NCI-H446 (cell line): ENCODE measurements at regions not wholly inside any gene's neighbourhood (a gene's known extent, or its start where the extent isn't known, plus 50 kb on each side); places are given as distances from the start of the nearest gene placed in this dataset.

Experiments used
- DNase-seq, 2 experiments: peaks; one replicate each; lab custom pipeline; 2025; lab: John Stamatoyannopoulos, UW

DNA sequence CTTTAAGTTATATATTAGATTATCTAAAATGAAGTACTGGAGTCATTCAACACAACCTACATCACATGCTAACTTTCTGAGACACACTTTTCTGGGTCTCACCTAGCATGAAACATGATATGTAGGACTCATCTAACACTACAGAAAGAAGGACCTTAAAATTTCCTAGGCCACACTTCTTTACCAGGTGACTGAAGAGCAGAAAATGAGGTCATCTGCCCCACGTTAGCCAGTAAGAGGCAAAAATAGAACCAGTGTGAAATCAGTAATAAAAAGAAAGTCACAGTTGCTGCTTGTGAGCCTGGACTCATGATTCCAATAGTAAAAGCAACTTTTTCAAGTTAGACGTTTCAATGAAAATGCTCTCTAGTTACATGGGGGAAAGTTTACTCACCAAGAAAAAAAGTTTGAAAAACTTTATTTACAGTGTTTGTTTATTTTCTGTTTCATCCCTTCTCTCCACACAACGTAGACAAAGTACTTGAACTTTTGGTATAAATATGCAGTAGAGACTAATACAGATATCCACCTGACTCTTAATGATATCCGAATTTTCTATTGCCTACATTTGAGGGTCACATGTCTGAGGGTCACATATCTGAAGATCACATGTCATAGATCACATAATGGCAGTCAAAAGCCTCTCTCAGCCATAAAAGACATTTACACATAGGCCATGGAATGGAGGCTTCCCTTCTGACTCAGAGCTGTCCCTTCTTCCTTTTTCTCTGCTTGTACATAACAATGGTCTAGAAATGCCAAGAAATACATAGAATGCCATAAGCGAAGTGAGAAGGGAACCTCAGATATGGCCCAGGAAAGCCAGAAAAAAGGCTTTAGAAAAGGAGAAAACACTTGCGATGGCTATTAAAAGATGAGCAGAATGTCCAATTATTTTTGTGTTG, 362.9 kb downstream of the ZEB2 start:
- DNase-seq = no peak

DNA sequence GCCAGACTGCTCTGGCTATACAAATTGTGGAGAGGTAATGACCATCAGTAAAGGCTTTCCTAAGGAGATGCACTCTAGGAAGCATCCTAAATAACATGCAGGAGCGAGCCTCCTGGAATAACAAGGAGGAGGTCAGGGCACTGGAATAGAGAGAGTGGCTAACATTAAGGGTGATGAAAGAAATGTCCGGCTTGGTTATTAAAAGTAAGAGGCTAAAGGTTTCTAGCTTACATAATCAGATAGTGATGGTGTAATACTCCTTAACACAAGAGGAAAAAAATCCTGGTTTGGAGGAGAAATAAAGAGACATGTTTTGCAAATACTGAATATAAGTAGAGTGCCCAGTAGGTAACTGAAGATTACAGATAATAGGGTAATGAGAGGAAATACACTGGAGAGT, 365.7 kb downstream of the ZEB2 start:
- DNase-seq = no peak

DNA sequence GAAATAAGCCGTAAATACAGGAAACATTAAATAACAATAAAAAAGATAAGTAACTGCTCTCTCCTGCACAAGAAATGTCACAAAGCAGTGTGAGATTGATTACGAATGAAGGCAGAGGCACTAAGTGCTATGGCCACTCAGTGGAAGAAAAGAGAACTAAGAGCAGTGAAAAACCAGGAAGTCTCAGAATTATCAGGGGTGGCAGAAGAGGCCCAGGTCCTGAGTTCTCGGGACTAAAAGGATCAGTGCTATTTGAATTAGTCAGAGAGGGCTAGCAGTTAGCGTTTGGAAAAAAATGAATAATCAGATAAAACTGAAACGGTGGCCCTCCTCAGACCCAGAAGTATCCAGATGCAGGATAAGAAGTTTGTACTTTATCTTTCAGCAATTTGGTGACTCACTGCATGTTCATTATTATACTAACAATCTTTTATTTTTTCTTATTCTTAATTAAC, 367.1 kb downstream of the ZEB2 start:
- no peak for DNase-seq

DNA sequence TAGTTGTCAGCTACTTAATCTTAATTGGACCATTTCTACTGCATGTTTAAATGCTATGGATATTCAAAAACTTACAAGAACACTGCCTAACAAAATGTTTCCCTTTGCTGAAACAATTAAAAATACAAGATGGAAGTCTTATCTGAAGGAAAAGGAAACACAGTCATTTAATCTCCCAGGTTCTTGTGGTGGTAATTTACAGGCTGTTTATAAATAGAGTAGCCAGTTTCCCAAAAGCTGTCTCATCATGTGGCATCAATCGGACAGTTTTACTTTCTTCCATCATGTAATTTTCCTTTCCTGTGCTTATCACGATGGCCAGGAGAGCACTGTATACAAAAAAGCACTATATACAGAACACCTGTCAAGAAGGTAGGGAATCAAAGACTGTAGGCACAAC, 368.1 kb downstream of the ZEB2 start:
- DNase-seq = no peak

DNA sequence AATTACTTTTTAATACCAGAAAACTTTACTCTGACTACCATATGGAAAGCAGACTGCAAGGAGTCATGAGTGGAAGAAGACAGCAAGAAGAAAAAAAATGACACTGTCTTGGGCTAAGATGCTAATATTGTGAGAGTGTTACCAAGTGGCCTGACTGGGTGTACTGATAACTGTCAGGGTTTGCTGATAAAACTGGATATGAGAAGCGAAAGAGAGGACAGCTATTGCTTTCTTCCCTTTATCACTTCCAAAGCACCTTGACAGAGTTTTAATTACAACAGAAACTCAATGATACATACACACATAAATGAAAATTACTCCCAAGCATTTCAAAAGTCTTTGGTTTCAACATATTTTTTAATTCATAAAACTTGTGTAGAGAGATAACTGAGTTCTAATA, 368.5 kb downstream of the ZEB2 start:
- no peak for DNase-seq

DNA sequence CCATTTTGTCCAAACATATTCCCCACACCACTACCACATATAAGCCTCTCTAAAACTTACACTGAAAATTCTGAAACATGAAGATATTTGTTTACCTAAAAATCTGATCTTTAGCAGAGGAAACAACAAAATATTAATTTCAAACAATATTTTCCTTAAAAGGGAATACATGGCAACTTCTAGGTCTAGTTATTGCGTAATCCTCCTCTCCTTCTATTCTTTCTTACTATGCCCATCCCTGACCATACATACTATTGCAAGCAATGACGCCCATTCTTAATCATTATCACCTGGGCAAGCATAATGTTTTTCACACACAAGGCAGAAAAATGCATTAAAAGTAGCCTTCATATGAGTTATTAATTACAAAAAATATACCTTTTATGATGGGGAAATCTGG, 372.6 kb downstream of the ZEB2 start:
- no peak for DNase-seq

DNA sequence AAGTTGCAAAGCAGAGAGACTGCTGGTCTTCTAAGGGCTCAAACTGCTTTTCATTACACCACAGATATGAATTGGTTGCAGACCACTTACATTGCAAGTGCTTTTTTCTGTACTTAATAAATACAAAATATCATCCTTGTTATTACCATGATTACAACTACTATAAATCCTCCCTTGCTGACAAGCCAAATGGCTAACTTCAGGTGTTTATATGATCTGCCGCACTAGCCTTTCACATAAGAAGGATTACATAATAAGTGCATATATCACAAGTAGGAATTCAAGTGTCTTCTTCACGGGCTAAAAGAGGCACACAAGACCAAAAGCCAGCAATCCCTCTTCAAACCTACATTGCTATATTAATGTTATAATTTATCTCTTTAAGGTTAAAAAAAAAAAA, 373.0 kb downstream of the ZEB2 start:
- no peak for DNase-seq

DNA sequence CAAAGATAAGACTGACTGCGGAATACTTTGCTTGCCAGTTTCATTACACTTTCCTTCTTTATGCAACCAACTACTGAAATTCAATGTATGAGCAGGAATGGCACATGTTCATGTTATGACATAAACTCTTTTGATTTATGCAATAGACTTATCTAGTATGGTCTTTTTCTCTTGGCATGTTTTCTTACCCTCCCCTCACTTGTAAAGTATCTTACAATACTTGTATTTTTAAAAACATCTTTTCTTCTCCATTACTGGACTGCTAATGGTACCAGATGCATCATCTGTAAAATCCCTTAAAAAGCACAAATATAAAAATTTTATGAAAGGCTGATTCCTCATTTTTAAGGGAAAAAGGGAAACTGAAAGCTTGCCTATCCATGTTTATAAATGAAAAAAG, 373.8 kb downstream of the ZEB2 start:
- no peak for DNase-seq

DNA sequence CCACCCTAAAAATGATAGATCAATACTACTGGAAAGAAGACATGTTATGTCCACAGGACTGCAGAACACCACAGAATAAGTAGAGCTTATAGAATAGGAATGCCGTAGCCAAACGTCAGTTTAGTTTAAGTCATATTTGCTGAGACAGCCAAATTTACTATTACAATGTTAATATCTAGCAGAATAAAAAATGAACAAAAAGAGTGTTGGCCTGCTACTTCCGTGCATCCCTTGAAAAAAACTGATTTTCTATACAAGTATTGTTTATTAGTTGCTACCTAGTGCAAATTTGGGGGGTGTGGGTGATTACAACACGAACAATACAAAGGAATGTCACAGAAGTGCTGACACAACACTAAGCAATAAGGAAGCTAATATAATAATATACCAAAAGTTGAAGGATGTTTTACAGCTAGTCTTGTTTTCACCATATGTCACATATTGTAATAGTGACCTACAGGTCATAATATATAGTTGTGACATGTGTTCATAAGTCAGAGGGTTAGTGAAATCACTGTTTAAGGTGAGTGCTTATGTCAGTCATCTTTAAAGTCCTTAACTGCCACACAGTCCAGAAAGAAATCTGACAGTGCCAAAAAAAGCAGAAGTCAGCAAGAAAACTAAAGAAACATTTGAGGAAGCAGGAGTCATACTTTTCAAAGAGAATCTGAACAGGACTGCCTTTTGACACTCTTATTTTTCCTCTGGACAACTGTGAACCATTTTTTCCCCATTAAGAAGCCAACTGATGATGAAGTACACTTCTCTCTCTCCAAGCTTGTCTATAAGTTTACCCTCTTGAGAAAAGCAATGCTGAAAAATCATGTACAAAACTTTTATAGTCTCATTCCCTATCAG, 376.4 kb downstream of the ZEB2 start:
- no peak for DNase-seq

DNA sequence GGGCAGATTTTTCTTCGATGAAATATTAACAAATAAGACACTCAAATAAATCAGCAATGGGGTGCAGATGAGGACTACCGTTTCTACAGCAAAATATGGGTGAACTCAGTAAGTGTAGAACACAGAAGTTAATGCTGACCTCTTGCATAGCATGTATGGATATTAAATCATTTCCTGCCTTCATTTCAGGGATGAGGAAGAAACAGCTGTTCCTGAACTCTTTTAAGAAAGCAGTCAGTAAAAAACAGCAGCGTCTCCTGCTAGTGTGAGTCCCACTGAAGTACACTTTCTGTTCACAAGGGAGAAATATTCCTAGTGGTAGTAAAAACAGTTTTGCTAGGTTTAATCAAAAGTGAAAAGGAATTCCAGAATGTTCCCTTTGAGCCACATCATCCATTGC, 379.0 kb downstream of the ZEB2 start:
- no peak for DNase-seq

DNA sequence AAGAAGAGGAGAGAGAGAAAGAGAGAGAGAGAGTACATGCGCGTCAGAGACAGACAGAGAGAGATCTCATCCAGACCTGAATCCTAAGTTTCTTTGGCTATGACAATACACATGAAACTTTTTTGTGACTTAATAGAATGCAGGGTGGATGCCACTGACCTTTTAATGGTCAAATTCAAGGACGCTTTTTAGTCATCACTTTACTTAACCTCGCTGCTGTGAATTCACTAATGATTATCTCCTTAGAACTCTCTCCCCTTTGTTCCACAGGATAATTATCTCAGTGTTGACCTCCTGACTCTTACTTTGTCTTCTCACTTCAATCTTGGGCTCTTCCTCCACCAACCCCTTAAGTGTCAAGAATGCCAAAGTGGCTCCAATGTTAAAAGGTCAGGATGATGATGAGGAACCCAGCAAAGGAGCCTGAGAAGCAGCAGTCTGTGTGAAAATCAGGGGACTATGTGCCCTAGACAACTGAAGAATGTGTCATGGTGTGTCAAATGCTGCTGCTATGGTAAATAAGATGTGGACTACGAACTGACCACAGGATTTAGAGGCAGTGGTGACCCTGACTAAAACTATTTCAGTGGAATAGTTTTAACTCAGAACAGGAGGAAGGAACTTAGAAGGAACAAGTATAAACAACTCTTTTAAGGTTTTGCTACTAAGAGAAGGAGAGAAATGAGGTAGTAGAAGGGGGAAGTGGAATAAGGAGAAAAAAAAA, 382.1 kb downstream of the ZEB2 start:
- no peak for DNase-seq

DNA sequence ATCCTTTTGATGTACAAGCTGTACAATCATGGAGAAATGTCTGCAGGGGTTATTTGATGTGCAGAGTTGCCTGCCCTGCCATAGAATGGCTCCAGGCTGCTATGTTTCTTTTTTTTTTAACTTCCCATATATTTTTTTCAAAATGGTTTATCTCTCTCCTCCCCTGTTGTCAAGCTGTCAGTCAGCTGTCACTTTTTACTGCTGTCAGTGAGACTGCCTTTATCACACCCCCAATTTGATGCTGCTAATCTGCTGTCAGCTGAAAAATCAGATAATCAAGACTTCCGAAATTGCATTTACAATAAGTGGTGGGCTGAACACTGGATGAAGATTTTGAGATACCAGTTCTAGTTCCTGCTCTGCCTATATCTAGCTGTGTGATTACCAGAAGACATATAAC, 382.6 kb downstream of the ZEB2 start:
- no peak for DNase-seq

DNA sequence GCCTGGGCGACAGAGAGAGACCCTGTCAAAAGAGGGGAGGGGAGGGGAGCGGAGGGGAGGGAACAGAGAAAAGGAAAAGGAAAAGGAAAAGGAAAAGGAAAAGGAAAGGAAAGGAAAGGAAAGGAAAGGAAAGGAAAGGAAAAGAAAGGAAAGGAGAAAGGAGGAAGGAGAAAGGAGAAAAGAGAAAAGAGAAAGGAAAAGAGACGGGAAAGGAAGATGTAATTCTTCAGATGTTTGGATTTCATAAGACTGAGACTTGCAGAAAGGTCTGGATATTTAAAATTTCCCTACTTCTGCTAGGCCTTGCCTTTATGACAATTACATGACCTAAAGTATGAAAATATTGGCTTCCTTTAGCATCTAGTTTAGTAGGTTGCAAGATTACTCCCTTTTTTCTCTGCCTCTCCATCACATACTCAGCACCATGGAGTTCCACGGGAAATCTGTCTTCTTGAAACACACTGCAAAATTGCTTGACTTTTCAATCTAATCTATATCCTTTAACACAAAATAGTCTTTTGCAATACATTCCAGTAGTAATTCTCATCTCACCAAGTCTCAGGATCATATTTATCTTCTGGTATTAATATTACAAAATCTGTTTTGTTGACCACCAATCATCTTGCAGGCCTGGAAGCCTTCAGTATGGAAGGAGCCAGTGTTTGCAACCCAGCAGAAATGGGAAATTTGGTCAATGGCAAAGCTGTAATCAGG, 383.5 kb downstream of the ZEB2 start:
- no peak for DNase-seq

DNA sequence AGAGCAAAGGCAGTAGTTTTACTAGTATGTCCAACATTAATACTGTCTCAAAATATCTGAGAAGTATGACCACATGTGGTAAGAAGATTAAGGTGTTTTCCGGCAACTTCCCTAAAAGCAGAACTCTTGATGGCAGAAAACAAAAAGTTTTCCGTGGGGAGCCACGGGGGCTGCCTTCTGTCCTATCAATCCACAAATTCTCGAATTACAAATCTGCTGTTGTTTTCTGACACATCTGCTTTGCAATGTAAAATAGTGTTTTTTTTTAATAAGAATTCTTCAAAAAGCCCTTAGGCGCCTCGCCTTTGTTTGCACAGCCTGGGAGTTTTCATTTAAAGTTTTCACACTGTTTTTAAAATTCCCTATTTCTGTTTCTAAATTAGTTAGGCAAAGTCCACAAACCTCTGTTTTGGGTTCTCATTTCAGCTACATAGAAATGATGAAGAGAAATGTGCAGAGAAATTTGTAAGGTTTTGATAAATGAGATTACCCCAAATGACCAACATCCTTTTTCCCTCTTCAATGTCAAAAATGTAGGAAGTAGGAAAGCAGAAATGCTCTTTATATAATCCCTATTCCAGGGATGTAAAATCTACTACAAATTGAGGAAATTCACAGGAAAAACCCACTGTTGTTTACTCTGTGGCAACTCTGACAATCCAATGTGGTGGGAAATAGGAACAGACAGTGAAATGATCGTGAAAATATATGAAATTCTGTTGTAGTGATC, 385.8 kb downstream of the ZEB2 start:
- no peak for DNase-seq

DNA sequence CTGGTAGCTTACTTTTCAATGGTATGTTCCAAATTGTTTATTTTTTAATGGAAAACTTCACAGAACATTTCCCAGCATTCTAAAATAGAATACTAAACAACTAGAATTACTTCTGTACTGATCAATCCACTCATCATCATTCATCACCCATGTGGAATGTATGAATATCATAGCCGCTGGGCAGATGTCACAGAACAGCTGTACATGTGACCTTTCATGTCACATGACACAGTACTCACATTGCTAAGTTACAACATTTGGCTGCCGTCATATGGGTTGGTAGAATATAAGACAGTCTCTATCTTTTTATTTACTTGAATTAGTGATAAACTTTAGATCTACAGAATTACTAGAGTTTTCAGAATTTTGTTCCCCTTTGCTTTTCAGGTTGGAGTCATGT, 387.6 kb downstream of the ZEB2 start:
- no peak for DNase-seq

DNA sequence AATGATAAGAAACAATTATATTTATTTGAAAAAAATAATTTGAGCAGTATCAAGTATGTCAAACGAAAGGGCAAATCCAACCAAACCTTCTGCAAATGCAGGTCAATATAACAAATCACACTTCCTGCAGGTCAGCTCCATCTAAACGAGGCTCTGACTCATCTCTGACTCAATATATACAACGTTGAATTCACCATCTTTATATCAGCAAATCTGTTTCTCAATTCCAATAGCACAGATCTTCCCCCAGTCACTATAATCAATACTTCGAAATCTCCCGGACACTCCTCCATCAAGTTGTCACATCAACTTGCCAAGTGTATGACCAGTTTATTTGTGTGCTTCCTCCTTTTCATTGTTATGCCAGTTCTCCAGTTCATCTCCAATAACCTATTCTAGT, 388.9 kb downstream of the ZEB2 start:
- no peak for DNase-seq

DNA sequence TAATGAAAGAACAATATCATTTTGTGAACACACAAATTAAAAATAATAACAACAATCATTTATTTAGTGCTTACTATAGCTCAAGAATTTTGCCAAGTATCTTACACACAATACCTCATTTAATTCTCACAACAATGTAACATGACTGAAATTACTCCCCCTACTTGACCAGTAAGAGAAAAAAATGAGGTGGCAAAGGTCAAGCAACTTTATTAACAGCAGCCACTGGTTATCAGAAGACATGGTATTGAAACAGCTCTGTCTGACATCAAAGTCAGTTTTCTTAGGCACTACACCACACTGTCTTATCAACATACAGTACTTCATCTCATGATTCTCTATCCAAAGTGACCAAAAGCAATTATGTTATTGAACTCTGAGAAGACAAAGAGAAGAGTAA, 389.4 kb downstream of the ZEB2 start:
- no peak for DNase-seq

DNA sequence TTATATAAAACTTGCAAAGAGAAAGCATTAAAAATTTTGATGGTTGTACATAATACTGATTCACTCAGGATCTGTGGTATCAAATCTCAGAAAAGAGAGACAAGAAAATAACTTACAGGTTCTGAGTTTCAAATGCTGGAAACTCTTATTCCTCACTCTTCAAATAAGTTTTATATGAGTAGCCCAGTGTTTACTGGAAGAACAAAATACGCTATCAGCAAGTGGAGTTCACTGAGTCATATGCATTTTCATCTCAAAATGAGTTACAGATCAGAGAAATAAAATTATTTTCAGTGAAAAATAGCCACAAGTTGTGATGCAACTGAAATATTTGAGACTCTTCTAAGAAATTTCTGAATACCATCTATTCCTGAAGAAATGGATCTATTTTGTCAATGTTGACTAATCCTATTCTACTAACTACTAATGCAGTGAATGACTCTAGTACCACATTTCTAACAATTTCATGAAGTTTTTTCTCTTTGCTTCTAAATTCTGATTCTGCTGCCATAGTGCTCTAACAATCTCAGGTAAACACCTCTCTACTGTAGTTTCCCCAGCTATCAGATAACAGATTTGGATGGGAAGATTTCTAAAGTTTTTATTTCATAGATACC, 391.7 kb downstream of the ZEB2 start:
- DNase-seq = no peak

DNA sequence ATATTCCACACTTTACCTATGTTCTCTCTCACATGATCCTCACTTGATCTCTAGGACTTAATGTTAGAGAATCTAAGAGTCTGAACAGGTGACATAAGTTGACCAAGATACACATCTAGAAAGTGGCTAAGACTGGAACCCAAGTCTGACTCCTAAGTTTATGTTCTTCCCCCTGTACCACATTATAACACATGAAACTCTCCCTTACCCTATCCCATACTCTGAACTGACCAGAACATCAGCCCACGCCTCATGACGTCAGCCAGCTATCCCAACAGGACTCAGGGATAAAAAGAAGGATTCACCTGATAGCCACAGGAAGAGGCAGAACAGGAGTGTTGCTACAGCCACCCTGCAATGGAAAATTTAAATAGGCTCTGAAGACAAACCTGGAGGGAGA, 392.2 kb downstream of the ZEB2 start:
- no peak for DNase-seq

DNA sequence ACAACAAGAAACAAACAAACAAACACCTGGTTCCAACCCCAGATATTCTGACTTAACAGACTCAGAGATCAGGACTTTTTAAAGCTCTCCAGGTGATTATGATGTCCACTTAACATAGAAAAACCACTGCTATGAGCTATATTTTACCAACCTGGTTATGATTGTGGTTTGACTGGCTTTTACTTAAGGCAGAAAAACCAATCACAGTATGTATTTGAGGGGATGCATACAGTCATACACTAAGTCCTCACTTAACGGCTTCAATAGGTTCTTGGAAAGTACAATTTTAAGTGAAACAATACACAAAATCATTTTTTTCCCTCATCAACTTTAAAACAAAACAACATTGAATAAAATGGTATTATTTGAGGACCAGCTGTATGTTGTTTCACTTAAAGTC, 393.6 kb downstream of the ZEB2 start:
- DNase-seq = no peak

DNA sequence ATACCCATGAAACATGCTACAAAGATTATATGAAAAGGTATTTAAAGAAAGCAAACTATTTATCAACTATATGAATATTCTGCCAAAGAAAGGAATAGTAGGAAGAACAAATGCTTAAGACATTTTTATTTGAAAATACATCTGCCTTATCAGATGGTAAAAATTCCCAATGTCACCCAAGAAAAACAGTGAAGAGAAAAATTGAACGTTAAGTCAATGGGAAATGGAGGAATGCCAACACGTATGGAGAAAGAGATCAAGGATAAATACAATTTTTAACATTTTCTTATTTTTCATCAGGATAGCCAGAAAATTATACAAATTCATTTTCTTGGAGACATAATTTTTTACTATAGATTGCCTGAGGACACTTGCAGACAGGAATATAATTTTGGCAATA, 394.2 kb downstream of the ZEB2 start:
- no peak for DNase-seq
